ENCODE measurements at regions not wholly inside any gene's neighbourhood (a gene's known extent, or its start where the extent isn't known, plus 50 kb on each side); places are given as distances from the start of the nearest gene placed in this dataset.

GRCh38 chr14:25101276-25101675 is 51.3 kb upstream of the STXBP6 start:
- DNase-seq (ENCODE audit: low spot score) = no peak

Data from globus pallidus (tissue), 1 donor.